ENCODE measurements at regions not wholly inside any gene's neighbourhood (a gene's known extent, or its start where the extent isn't known, plus 50 kb on each side); places are given as distances from the start of the nearest gene placed in this dataset.

- TF ChIP-seq USF2 (IDR thresholded peaks at IDR 0.05) = no peak
- TF ChIP-seq RAD21 (conservative IDR thresholded peaks at IDR 0.05 in 1 of 2, IDR thresholded peaks at IDR 0.05 in 1 of 2) = no peak
- no peak for TF ChIP-seq KDM1A (IDR thresholded peaks at IDR 0.05; ENCODE audit: low read depth)
- no peak for TF ChIP-seq REST (IDR thresholded peaks at IDR 0.05)
- no peak for TF ChIP-seq CTCF (IDR thresholded peaks at IDR 0.05)
- TF ChIP-seq HDAC2 (IDR thresholded peaks at IDR 0.05) = no peak
- no peak for TF ChIP-seq CEBPB (IDR thresholded peaks at IDR 0.05)
- no peak for TF ChIP-seq CBX8 (IDR thresholded peaks at IDR 0.05)
Measured at GRCh38 chr2:37870829-37871228, 54.3 kb upstream of the RMDN2 start.

Measured in A549 (cell line).